K562 (cell line): ENCODE measurements at regions not wholly inside any gene's neighbourhood (a gene's known extent, or its start where the extent isn't known, plus 50 kb on each side); places are given as distances from the start of the nearest gene placed in this dataset.

ENCODE experiments used
- NFIC ChIP-seq: fragments of 450-650 bp; IDR thresholded peaks from 2 replicates; pipeline ENCODE4 v1.6.1; 2017; ENCODE audit warnings: mild to moderate bottlenecking, inconsistent platforms
- SMARCA5 ChIP-seq: fragments of 450-650 bp; IDR thresholded peaks from 2 replicates; pipeline ENCODE4 v1.6.1; 2016
- THRAP3 ChIP-seq: fragments of 450-650 bp; IDR thresholded peaks from 2 replicates; pipeline ENCODE4 v1.6.1; 2016; ENCODE audit warnings: mild to moderate bottlenecking, inconsistent platforms, borderline replicate concordance

DNA sequence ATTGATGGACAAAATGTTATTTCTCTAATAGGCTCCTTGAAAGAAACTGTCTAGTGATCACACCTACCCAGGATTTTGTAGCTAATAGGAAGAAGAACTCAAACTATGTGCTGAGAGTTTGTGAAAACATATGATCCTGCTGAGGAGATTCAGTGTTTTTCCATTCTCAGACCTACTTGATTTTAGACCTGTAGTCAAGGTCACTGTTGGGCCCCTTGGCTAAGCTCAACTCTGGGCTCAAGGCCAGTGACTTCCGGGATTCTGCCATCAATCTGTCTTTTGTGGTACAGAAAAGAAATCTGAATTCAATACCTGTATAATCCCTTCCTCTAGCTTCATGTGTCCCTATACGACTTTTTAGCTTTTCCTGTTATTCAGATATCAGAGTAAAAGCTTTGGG, 79.7 kb upstream of the FERD3L start:
- no peak for TF ChIP-seq NFIC
- no peak for TF ChIP-seq THRAP3
- no peak for TF ChIP-seq SMARCA5
